ENCODE measurements at regions not wholly inside any gene's neighbourhood (a gene's known extent, or its start where the extent isn't known, plus 50 kb on each side); places are given as distances from the start of the nearest gene placed in this dataset.
"Not testable (repeated sequence)": the region's sequence is repeated elsewhere in the genome, so short reads cannot be mapped to it uniquely, and the experiment has no call there.

GRCh38 chrX:25442499-25442898 lies 426.7 kb upstream of the ARX start:
- no peak for DNase-seq (ENCODE audit: low read depth in 2 of 3, low spot score in 2 of 3)

- DNase-seq (ENCODE audit: low read depth in 2 of 3, low spot score in 2 of 3) = no peak
Measured at GRCh38 chrX:25433307-25433706, 417.5 kb upstream of the ARX start.

- DNase-seq (ENCODE audit: low read depth in 2 of 3, low spot score in 2 of 3) = no peak
Measured at GRCh38 chrX:25432396-25432795, 416.6 kb upstream of the ARX start.

GRCh38 chrX:25427873-25428555 lies 412.2 kb upstream of the ARX start:
- DNase-seq (ENCODE audit: low read depth in 2 of 3, low spot score in 2 of 3) = no peak

GRCh38 chrX:25404163-25404562 lies 388.4 kb upstream of the ARX start:
- not testable (repeated sequence) for DNase-seq (ENCODE audit: low read depth in 2 of 3, low spot score in 2 of 3)

- no peak for DNase-seq (ENCODE audit: low read depth in 2 of 3, low spot score in 2 of 3)
Measured at GRCh38 chrX:25389266-25389665, 373.5 kb upstream of the ARX start.

- DNase-seq (ENCODE audit: low read depth in 2 of 3, low spot score in 2 of 3) = no peak
Measured at GRCh38 chrX:25383196-25383595, 367.4 kb upstream of the ARX start.

- no peak for DNase-seq (ENCODE audit: low read depth in 2 of 3, low spot score in 2 of 3)
Measured at GRCh38 chrX:25356456-25356855, 340.7 kb upstream of the ARX start.

GRCh38 chrX:25344161-25344936 lies 328.6 kb upstream of the ARX start:
- no peak for DNase-seq (ENCODE audit: low read depth in 2 of 3, low spot score in 2 of 3)

GRCh38 chrX:25343060-25343459 lies 327.3 kb upstream of the ARX start:
- DNase-seq (ENCODE audit: low read depth in 2 of 3, low spot score in 2 of 3) = no peak

GRCh38 chrX:25337841-25338240 lies 322.1 kb upstream of the ARX start:
- no peak for DNase-seq (ENCODE audit: low read depth in 2 of 3, low spot score in 2 of 3)

- DNase-seq (ENCODE audit: low read depth in 2 of 3, low spot score in 2 of 3) = no peak
Measured at GRCh38 chrX:25300994-25301393, 285.2 kb upstream of the ARX start.

GRCh38 chrX:25296850-25297249 lies 281.1 kb upstream of the ARX start:
- DNase-seq (ENCODE audit: low read depth in 2 of 3, low spot score in 2 of 3) = no peak

GRCh38 chrX:25295466-25295865 lies 279.7 kb upstream of the ARX start:
- DNase-seq (ENCODE audit: low read depth in 2 of 3, low spot score in 2 of 3) = no peak

GRCh38 chrX:25290132-25290531 lies 274.4 kb upstream of the ARX start:
- no peak for DNase-seq (ENCODE audit: low read depth in 2 of 3, low spot score in 2 of 3)

- DNase-seq (ENCODE audit: low read depth in 2 of 3, low spot score in 2 of 3) = no peak
Measured at GRCh38 chrX:25288676-25289075, 272.9 kb upstream of the ARX start.

GRCh38 chrX:25287521-25287920 lies 271.8 kb upstream of the ARX start:
- no peak for DNase-seq (ENCODE audit: low read depth in 2 of 3, low spot score in 2 of 3)

GRCh38 chrX:25285598-25285997 lies 269.8 kb upstream of the ARX start:
- DNase-seq (ENCODE audit: low read depth in 2 of 3, low spot score in 2 of 3) = no peak

GRCh38 chrX:25279510-25279909 lies 263.7 kb upstream of the ARX start:
- DNase-seq (ENCODE audit: low read depth in 2 of 3, low spot score in 2 of 3) = no peak

- DNase-seq (ENCODE audit: low read depth in 2 of 3, low spot score in 2 of 3) = no peak
Measured at GRCh38 chrX:25278341-25278740, 262.6 kb upstream of the ARX start.

- no peak for DNase-seq (ENCODE audit: low read depth in 2 of 3, low spot score in 2 of 3)
Measured at GRCh38 chrX:25277574-25277973, 261.8 kb upstream of the ARX start.

GRCh38 chrX:25275159-25275558 lies 259.4 kb upstream of the ARX start:
- no peak for DNase-seq (ENCODE audit: low read depth in 2 of 3, low spot score in 2 of 3)

- DNase-seq (ENCODE audit: low read depth in 2 of 3, low spot score in 2 of 3) = no peak
Measured at GRCh38 chrX:25241461-25241860, 225.7 kb upstream of the ARX start.
